ENCODE measurements at regions not wholly inside any gene's neighbourhood (a gene's known extent, or its start where the extent isn't known, plus 50 kb on each side); places are given as distances from the start of the nearest gene placed in this dataset.

DNA sequence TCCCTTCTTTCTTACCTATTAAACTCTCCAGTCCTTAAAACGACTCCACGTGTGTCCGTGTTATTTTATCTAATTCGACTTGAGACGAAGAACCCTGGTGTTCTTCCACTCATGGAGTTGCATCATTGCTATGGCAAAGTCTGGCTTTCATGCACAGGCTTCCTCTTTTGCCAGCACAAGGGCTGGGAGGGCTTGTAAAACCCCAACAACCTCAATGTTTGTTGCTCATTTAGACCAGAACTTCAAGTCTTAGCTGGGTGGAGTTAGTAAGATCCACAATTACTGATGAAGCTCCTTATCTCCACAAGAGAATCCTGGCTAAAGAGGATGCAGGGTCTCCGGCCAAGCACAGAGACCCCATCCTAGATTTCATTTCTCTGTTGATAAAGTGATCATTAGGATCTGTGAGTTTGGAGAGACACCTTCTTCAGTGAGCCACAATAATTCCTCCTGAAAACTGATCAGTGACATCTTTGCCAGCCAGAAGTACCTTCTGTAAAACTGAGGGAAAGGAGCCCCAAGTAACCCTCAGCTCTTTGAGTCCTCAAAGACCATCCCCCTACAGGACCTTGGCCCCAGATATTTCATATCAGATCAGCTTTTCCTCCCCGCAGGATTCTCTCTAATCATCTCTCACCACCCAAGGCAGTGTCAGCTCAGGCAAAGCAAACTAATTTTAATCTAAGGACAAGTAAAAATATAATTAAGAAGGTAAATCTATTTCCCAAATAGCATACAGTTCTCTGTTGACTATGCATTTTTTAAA, 514.6 kb downstream of the FUT8 start:
- FAIRE-seq: no peak

GRCh38 chr14:65927931-65928356, 515.4 kb downstream of the FUT8 start:
- DNase-seq (ENCODE audit: low spot score in 2 of 2) (no peak), FAIRE-seq (no peak)

More for the DNA sequence above, 514.6 kb downstream of the FUT8 start:
- DNase-seq (ENCODE audit: low spot score in 2 of 2): no peak

- FAIRE-seq (no peak), DNase-seq (ENCODE audit: low spot score in 2 of 2) (no peak)
Observed at GRCh38 chr14:65928995-65929394, 516.5 kb downstream of the FUT8 start.

DNA sequence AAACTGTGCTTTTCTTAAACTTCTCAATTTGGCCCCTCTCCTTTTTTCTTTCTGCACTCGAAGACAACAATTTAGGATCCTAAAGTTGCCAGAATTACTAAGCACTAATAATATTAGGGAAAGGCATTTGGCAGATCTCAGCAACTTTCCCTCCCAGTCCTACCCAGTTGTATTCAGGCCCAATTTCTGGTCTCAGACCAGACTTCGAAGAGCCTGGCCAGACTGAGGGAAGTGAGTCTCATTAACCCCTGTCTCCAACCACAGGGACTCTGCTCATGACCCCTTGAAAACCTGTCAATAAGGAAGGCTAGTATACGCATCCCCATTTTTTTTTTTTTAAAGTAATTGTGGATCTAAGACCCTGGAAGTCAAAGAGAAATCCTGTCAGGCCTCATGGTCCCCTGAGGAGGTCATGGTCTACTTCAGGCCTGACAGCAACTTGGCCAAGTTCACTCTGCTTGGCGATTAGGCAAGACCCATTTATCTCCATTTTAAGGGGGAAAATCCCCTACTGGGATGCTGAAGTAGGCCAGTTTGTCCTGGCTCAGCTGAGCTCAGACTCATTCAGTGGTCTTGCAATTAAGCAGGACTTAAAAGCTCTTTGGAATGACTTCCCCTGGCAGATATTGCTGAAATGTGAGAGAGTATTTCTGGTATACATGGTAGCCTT, 521.0 kb downstream of the FUT8 start:
- FAIRE-seq: no peak

DNA sequence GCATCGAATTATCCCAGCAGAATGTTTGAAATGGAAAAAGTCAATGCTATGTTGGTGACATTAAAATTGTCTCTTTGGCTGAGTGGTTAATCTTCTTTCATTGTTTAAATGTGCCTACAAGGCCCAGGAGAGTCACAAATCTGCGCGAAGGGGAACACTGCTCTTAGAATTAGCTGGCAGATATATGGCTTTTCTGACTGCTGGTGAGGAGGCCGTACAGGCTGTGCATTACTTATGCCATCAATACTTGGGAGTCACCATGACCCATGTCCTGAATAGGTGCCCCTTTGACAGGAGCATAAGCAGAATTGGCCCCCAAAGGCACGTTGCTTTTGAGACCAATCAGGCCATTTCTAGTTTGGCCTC, 521.5 kb downstream of the FUT8 start:
- DNase-seq (ENCODE audit: low spot score in 2 of 2): no peak
- FAIRE-seq: no peak

More for the DNA sequence above, 521.0 kb downstream of the FUT8 start:
- DNase-seq (ENCODE audit: low spot score in 2 of 2): no peak

- FAIRE-seq (no peak), DNase-seq (ENCODE audit: low spot score in 2 of 2) (no peak)
Observed at GRCh38 chr14:65936342-65936975, 523.9 kb downstream of the FUT8 start.

- no peak for FAIRE-seq
Observed at GRCh38 chr14:65937079-65937959, 524.8 kb downstream of the FUT8 start.

GRCh38 chr14:65937960-65938316, 525.4 kb downstream of the FUT8 start:
- FAIRE-seq: no peak
- DNase-seq (ENCODE audit: low spot score in 2 of 2): no peak

More at GRCh38 chr14:65937079-65937959, 524.8 kb downstream of the FUT8 start:
- no peak for DNase-seq (ENCODE audit: low spot score in 2 of 2)

DNA sequence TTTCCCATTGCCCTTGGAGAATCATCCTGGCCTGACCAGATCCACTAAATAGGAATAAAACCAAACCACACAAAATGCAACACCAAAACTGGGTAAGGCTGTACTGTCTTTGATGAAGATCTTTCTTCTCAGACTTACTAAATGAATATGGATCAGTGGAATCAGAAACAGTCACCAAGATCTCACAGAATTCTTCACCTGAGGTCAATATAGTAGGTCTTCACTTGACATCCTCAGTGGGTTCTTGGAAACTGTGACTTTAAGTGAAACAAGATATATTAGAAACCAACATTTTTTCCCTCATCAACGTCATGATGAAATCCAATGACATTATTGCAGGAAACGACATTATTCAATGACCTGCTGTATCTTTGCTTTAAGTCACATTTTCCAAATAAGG, 526.2 kb downstream of the FUT8 start:
- FAIRE-seq: no peak
- DNase-seq (ENCODE audit: low spot score in 2 of 2): no peak

DNA sequence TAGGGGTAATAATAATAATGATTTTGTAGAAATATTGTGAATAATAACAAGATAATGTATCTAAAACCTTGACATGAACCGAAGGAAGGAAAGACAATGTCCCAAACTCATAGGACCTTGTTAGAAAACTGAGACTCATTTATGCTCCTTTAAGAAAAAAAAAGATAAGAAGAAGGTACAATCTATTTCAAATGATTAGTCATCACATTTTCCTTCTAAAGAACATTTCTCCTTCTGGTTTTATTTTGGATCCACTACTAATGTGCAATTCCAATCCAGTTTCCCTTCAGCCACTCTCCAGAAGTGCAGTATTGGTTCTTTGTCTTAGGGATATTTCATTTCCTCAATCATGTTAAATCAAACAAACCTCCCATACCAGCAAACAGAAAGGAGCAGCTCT, 526.7 kb downstream of the FUT8 start:
- DNase-seq (ENCODE audit: low spot score in 2 of 2) (no peak), FAIRE-seq (no peak)

- FAIRE-seq (no peak), DNase-seq (ENCODE audit: low spot score in 2 of 2) (no peak)
Observed at GRCh38 chr14:65940056-65940735, 527.7 kb downstream of the FUT8 start.

GRCh38 chr14:65941091-65941490, 528.6 kb downstream of the FUT8 start:
- FAIRE-seq: no peak
- no peak for DNase-seq (ENCODE audit: low spot score in 2 of 2)

DNA sequence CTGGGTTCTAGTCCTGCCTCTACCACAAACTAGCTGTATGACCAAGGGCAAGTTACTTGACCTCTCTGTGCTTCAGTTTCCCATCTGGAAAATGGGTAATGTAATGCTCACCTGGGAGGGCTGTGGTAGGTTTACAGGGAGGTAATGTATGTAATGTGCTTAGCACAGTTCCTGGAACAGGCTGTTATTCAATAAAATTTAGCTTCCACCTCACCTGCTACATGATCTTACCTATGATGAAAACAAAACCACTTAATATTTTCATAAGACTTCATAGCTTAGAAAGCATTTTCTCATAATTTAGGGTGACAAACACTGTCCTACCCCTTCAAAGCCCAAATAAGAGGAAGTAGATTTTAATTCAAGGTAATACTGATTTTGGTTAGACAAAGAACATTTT, 530.6 kb downstream of the FUT8 start:
- no peak for DNase-seq (ENCODE audit: low spot score in 2 of 2)
- FAIRE-seq: no peak

DNA sequence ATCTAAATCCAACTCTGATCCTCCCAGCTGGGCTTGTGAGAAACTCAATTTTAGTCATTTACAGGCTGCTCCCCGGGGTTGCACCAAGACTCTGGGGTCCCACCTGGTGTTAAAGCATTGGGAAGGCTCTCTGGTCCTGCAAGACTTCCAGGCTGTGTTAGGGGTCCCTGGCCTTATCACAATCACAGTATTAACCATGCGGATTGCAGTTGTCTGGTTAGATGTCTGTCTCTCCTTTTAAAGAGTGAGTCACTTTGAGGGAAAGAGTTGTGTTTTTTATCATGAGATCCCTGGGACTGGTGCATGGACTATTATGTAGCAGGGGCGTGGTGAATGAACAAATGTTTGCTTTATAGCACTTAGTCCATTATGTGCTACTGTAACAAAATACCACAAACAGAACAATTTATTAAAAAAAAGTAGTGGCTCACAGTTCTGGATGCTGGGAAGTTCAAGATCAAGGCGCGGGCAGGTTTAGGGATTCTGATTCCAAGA, 531.4 kb downstream of the FUT8 start:
- no peak for FAIRE-seq
- DNase-seq (ENCODE audit: low spot score in 2 of 2): no peak

GRCh38 chr14:65945327-65945726, 532.8 kb downstream of the FUT8 start:
- no peak for DNase-seq (ENCODE audit: low spot score in 2 of 2)
- no peak for FAIRE-seq

DNA sequence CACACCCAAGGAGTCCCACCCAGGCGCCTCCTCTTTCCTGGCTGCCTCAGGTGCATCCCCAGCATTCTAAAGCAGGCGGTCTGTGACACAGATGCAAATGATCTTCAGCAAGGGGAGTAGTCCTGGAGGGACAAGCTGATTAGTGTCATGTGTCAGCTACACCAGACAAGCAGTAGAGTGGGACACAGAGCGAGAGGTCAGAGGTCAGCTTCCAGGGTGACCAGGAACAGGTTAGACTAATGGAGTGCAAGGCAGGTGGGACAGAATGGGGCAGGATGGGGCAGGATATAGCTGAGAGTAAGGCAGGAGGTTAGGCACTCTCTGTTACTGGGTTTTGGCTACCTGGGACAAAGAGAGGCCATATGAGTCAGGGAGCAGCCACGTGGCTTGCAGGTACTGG, 534.0 kb downstream of the FUT8 start:
- DNase-seq (ENCODE audit: low spot score in 2 of 2): no peak
- FAIRE-seq: no peak

GRCh38 chr14:65948302-65948701, 535.8 kb downstream of the FUT8 start:
- FAIRE-seq: no peak

GRCh38 chr14:65949711-65950516, 536.3 kb upstream of the CCDC196 start:
- FAIRE-seq: no peak
- no peak for DNase-seq (ENCODE audit: low spot score in 2 of 2)

More at GRCh38 chr14:65948302-65948701, 535.8 kb downstream of the FUT8 start:
- no peak for DNase-seq (ENCODE audit: low spot score in 2 of 2)

DNA sequence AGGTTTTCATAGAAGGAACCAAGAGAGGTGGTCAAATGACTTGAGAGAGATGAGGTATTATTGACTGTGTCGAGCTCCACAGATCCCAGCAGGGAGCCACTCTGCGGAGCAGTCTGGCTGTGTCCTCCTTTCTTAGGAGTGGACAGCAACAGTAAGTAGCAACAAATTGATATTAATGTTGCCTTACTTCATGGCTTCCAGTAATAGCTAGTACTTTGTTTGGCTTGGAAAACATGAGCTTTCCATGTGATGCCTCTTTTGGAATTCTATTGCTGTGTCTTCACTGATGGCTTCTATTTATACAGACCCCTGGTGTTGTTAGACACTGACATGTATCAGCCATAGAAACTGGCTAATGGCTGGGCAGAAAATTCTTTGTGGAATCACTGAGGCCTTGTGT, 531.2 kb upstream of the CCDC196 start:
- FAIRE-seq: no peak
- no peak for DNase-seq (ENCODE audit: low spot score in 2 of 2)

Measured in frontal cortex (tissue), 3 donors.